ENCODE measurements at regions not wholly inside any gene's neighbourhood (a gene's known extent, or its start where the extent isn't known, plus 50 kb on each side); places are given as distances from the start of the nearest gene placed in this dataset.

DNA sequence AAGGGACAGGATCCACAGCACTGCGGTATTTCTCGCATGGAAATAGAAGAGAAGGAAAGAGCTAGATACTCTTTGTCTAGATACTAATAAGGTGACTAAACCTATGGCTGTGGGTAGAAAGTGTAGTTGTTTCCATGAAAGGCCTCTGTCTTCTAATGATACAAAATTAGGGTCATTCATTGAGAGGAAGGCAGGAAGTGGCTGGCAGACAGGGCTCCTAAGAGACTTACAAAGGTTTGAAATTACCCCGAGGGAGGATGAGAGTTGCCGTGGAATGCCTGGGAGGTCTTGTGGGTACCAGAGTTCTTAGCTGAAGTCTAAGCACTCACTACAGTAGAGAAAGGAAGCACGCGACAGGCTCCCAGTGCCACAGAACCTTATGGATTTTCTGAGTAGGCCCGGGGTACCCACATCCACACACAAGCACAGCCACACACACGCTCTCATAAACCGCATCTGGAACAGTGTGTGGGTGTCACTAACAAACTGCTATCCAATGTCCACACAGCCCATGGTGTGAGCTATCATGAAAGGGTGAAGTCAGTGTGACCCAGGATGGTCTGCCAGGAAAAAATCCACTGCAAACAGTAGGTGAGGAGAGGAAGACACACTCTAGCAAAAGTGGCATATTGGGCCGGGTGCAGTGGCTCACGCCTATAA lies 221.4 kb downstream of the FAM43A start:
- peaks cover 8% of the 10 kb centered on the region for H3K4me1 ChIP-seq (ENCODE audit: low read depth)
- H3K4me3 ChIP-seq: no peak overlapping the region
- no peaks in the 10 kb centered on the region for H3K36me3 ChIP-seq (ENCODE audit: low read depth)
- ATAC-seq (no peak), DNase-seq (no peak)
- intact Hi-C loops (cut with DNase I, micrococcal nuclease): no loop called here
- no peaks in the 10 kb centered on the region for H3K9me3 ChIP-seq
- TF ChIP-seq, protein P1, sequence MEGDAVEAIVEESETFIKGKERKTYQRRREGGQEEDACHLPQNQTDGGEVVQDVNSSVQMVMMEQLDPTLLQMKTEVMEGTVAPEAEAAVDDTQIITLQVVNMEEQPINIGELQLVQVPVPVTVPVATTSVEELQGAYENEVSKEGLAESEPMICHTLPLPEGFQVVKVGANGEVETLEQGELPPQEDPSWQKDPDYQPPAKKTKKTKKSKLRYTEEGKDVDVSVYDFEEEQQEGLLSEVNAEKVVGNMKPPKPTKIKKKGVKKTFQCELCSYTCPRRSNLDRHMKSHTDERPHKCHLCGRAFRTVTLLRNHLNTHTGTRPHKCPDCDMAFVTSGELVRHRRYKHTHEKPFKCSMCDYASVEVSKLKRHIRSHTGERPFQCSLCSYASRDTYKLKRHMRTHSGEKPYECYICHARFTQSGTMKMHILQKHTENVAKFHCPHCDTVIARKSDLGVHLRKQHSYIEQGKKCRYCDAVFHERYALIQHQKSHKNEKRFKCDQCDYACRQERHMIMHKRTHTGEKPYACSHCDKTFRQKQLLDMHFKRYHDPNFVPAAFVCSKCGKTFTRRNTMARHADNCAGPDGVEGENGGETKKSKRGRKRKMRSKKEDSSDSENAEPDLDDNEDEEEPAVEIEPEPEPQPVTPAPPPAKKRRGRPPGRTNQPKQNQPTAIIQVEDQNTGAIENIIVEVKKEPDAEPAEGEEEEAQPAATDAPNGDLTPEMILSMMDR (IDR thresholded peaks at IDR 0.05): no peak

DNA sequence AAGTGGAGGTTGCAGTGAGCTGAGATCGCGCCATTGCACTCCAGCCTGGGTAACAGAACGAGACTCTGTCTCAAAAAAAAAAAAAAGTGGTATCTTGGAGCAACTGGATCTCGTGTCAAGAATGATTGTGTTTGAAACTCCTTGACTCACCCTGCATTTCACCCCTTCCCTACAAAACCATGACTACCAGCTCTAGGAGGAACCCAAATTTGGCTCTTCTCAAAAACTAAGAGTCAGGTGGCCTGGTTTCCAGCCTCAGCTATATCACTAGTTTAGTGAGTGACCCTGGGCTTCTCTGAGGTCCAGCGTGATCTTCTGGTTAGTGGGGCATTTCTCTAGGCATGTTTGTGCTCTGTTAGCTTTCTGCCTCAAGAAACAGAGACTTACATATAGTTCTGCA lies 222.1 kb downstream of the FAM43A start:
- Histone ChIP-seq H3K9me3 (no peaks in the 10 kb centered on the region), H3K4me3 (no peak overlapping the region), H3K4me1 (ENCODE audit: low read depth) (peaks cover 8% of the 10 kb centered on the region), H3K36me3 (ENCODE audit: low read depth) (no peaks in the 10 kb centered on the region)
- TF ChIP-seq, protein P1 (IDR thresholded peaks at IDR 0.05): no peak
- ATAC-seq (no peak), DNase-seq (no peak)
- intact Hi-C loops (cut with DNase I, micrococcal nuclease): no loop called here

DNA sequence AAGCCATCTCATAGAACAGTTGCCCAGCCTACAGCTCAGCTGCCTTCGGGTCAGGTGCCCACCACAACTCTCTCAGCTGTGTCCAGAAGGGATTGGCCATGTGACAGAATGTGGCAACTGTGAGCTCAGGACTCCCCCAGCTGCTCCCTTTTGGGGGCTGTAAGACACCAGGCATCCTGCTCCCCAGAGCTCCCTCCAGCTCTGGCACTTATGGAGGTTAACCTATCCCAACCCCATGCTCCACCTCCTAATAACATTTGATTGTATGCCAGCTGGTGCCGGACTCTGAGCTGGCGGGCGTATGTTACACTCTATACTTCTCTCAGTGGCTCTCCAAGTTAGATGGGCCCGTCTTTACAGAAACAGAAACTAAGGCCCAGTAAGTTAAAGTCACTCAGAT lies 222.8 kb downstream of the FAM43A start:
- TF ChIP-seq, protein P1 (IDR thresholded peaks at IDR 0.05): no peak
- Histone ChIP-seq H3K4me3 (no peak overlapping the region), H3K9me3 (no peaks in the 10 kb centered on the region), H3K4me1 (ENCODE audit: low read depth) (peaks cover 8% of the 10 kb centered on the region), H3K36me3 (ENCODE audit: low read depth) (no peaks in the 10 kb centered on the region)
- DNase-seq: peak in 1 of 3 donors; percentile 43
- ATAC-seq: peak; percentile 81
- intact Hi-C loops (cut with DNase I, micrococcal nuclease): no loop called here

DNA sequence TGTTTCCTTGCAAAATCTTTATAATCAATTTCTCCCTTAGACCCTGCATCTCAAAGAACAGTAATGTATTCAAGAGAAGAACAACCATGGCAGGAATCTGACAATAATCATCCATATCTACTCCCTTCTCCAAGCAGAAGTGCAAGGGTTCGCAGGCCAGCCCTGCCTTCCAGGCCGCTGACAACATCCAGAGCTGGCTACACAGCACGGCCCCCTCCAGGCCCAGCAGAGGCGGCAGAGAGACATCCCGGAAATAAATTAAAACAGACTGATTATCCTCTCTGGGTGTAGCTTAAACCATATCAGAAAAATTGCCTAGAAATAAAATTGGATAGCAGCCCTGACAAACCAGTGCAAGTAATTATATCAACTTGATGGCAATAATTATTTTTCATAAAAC lies 223.3 kb downstream of the FAM43A start:
- ATAC-seq: peak; percentile 59
- peaks cover 8% of the 10 kb centered on the region for H3K4me1 ChIP-seq (ENCODE audit: low read depth)
- TF ChIP-seq, protein P1 (IDR thresholded peaks at IDR 0.05): no peak
- intact Hi-C loops (cut with DNase I, micrococcal nuclease): no loop called here
- no peak overlapping the region for H3K4me3 ChIP-seq
- DNase-seq: peak in 2 of 3 donors; percentile 44 to 45
- no peaks in the 10 kb centered on the region for H3K36me3 ChIP-seq (ENCODE audit: low read depth)
- no peaks in the 10 kb centered on the region for H3K9me3 ChIP-seq

DNA sequence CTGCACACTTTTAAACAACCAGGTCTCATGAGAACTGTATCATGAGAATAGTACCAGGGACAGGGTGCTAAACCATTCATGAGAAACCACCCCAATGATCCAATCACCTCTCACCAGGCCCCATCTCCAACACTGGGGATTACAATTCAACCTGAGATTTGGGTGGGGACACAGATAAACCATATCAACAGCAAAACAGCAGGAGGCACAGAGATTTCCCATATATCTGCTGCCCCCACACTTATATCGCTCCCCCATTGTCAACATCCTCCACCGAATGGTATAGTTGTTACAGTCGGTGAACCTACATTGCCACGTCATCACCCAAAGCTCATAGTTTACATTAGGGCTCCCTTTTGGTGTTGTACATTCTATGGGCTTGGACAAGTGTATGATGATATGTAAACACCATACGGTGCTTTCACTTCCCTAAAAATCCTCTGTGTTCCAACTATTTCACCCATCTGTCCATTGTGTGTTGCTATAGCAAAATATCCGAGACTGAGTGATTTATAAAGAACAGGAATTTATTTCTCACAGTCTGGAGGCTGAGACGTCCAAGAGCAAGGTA lies 224.8 kb downstream of the FAM43A start:
- DNase-seq (no peak), ATAC-seq (no peak)
- H3K4me3 ChIP-seq: no peak overlapping the region
- intact Hi-C loops (cut with DNase I, micrococcal nuclease): no loop called here
- H3K9me3 ChIP-seq: no peaks in the 10 kb centered on the region
- H3K36me3 ChIP-seq (ENCODE audit: low read depth): no peaks in the 10 kb centered on the region
- TF ChIP-seq, protein P1 (IDR thresholded peaks at IDR 0.05): no peak
- peaks cover 8% of the 10 kb centered on the region for H3K4me1 ChIP-seq (ENCODE audit: low read depth)
